Prostate gland (tissue), 2 donors: ENCODE measurements at regions not wholly inside any gene's neighbourhood (a gene's known extent, or its start where the extent isn't known, plus 50 kb on each side); places are given as distances from the start of the nearest gene placed in this dataset.

Experiments used
- CTCF ChIP-seq, 4 experiments: fragments of 200-600 bp in 2 of 4; fragments of 450-650 bp in 2 of 4; sonication (generic) in 2 of 4; IDR thresholded peaks; 1 replicate in 3 of 4; 2 replicates in 1 of 4; pipeline ENCODE4 v1.5.1; 2016 to 2019; ENCODE audit warnings: antibody characterized with exemption in 4 of 4, mild to moderate bottlenecking in 2 of 4, moderate library complexity in 2 of 4
- POLR2A ChIP-seq: fragments of 450-650 bp; IDR thresholded peaks from one replicate; pipeline ENCODE4 v1.6.1; 2016; ENCODE audit warnings: antibody characterized with exemption, mild to moderate bottlenecking

GRCh38 chr7:43054052-43054722 lies 58.3 kb upstream of the HECW1 start:
- TF ChIP-seq POLR2A, result no peak
- TF ChIP-seq CTCF (IDR thresholded peaks at IDR 0.05), result no peak
